ENCODE measurements at regions not wholly inside any gene's neighbourhood (a gene's known extent, or its start where the extent isn't known, plus 50 kb on each side); places are given as distances from the start of the nearest gene placed in this dataset.

DNA sequence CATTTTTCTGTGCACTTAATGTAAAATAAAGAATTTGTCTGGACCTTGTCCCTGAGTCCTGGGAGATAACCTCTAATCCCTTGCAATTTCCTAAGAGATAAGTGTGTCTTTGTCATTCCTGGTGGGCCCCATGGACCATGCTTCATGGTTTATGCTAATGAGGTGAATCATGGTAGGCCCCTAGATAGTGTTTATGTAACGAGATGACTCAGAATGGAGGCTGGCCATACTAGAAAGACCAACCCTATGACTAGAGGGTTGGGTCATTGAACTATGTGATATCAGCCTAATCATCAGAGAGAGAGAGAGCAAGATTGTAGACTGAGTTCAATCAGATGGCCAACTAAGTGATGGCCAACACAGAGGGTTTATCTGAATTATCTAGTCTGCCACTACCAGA lies 64.2 kb upstream of the NHSL2 start:
- H3K27me3 Mint-ChIP-seq (ENCODE audit: low read depth), result peaks cover 16% of the 10 kb centered on the region
- Histone ChIP-seq H3K79me2 (ENCODE audit: insufficient read depth, low read length) (no peaks in the 10 kb centered on the region), H3K56ac (ENCODE audit: insufficient read length, low read depth, low read length) (no peak overlapping the region), H2AK5ac (ENCODE audit: insufficient read length, low read length) (no peak overlapping the region), H3K14ac (ENCODE audit: insufficient read depth, low read length) (no peak overlapping the region), H2AFZ (ENCODE audit: low read length) (no peak overlapping the region), H2BK20ac (ENCODE audit: low read depth, low read length, poor library complexity, severe bottlenecking) (no peak overlapping the region), H2BK120ac (ENCODE audit: low read depth, low read length, poor library complexity, severe bottlenecking) (no peak overlapping the region), H3K9ac (ENCODE audit: extremely low read depth, insufficient read length, low read length) (no peak overlapping the region), H3T11ph (ENCODE audit: low read length) (no peak overlapping the region), H3K4me2 (ENCODE audit: insufficient read depth, insufficient read length, low read length) (no peak overlapping the region), H3K79me1 (ENCODE audit: insufficient read depth, low read depth, low read length, poor library complexity, severe bottlenecking) (no peaks in the 10 kb centered on the region), H2BK12ac (ENCODE audit: insufficient read length, low read depth, low read length) (no peak overlapping the region), H2BK5ac (ENCODE audit: insufficient read length, low read length) (no peak overlapping the region), H3K27me3 (ENCODE audit: insufficient read depth, low read length) (no peaks in the 10 kb centered on the region), H4K91ac (ENCODE audit: insufficient read length, low read depth, low read length) (no peak overlapping the region), H4K20me1 (ENCODE audit: control insufficient read depth, insufficient read depth, insufficient read length) (no peaks in the 10 kb centered on the region), H3K4ac (ENCODE audit: low read depth, low read length) (no peak overlapping the region), H2BK15ac (ENCODE audit: low read depth, low read length) (no peak overlapping the region), H3K18ac (ENCODE audit: insufficient read length, low read depth, low read length) (no peak overlapping the region), H3K4me1 (ENCODE audit: insufficient read depth, low read length) (no peaks in the 10 kb centered on the region), H3K23ac (ENCODE audit: insufficient read length, low read depth, low read length) (no peak overlapping the region), H4K8ac (replicated peaks; ENCODE audit: insufficient read length, low read depth, low read length) (no peak overlapping the region), H4K5ac (ENCODE audit: insufficient read length, low read depth, low read length) (no peak overlapping the region), H3K23me2 (ENCODE audit: insufficient read length, low read depth, low read length, poor library complexity, severe bottlenecking) (no peaks in the 10 kb centered on the region), H3K9me3 (ENCODE audit: control insufficient read depth, low read depth, low read length) (peaks cover 4% of the 10 kb centered on the region), H3K27ac (ENCODE audit: insufficient read length, low read depth, low read length) (no peak overlapping the region)
- H3K4me1 Mint-ChIP-seq, result no peaks in the 10 kb centered on the region
- no peak overlapping the region for H3K4me3 Mint-ChIP-seq
- peaks cover 3 to 15% (median 10%) of the 10 kb centered on the region in 3 experiments; a peak in 5 of 7 replicates for H3K36me3 Mint-ChIP-seq (ENCODE audit: insufficient read depth in 1 of 3, low read depth in 3 of 3)
- TF ChIP-seq, protein P1, sequence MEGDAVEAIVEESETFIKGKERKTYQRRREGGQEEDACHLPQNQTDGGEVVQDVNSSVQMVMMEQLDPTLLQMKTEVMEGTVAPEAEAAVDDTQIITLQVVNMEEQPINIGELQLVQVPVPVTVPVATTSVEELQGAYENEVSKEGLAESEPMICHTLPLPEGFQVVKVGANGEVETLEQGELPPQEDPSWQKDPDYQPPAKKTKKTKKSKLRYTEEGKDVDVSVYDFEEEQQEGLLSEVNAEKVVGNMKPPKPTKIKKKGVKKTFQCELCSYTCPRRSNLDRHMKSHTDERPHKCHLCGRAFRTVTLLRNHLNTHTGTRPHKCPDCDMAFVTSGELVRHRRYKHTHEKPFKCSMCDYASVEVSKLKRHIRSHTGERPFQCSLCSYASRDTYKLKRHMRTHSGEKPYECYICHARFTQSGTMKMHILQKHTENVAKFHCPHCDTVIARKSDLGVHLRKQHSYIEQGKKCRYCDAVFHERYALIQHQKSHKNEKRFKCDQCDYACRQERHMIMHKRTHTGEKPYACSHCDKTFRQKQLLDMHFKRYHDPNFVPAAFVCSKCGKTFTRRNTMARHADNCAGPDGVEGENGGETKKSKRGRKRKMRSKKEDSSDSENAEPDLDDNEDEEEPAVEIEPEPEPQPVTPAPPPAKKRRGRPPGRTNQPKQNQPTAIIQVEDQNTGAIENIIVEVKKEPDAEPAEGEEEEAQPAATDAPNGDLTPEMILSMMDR (conservative IDR thresholded peaks at IDR 0.05), result no peak
- WGBS (ENCODE audit: extremely low coverage, insufficient read length, low lambda C conversion rate), result no CpG with 5 or more reads among the region's 1 CpG
- peaks cover 74 to 78% of the 10 kb centered on the region in 2 experiments for H3K9me3 Mint-ChIP-seq
- DNase-seq, result no peak
- no peak overlapping the region for H3K27ac Mint-ChIP-seq

All from H9 (cell line).